ENCODE measurements at regions not wholly inside any gene's neighbourhood (a gene's known extent, or its start where the extent isn't known, plus 50 kb on each side); places are given as distances from the start of the nearest gene placed in this dataset.
A peak's percentile ranks its signal among the peaks of the same experiment; 100 is the strongest.
"Not testable (repeated sequence)": the region's sequence is repeated elsewhere in the genome, so short reads cannot be mapped to it uniquely, and the experiment has no call there.

DNA sequence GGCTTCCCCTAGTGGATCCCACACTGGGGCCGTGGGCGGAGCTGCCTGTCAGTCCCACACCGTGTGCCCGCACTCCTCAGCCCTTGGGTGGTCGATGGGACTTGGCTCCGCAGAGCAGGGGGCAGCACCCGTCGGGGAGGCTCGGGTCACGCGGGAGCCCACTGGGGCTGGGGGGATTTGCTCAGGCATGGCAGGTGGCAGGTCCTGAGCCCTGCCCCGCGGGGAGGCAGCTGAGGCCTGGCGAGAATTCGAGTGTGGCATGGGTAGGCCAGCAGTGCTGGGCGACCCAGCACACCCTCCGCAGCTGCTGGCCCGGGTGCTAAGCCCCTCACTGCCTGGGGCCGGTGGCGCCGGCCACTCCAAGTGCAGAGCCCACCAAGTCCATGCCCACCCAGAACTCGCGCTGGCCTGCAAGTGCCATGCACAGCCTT is 481.7 kb upstream of the PRR20A start:
- no peak for DNase-seq (ENCODE audit: low read depth, low spot score)

DNA sequence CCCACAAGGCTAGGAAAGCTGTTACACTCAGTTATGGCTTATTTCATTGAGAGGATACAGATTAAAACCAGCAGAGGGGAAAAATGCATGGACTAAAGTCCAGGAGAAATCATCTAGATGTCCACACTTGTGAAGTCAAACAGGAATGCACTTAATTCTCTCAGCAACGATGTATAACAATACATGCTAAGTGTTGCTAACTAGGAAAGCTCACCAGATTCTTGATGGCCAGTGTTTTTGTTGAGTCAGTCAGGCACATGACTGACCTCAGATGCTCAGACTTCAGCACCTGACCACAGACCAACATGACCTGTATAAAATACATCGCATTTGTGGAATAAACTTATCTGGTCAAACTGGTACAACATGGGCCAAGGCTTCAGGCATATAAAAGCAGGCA is 470.2 kb upstream of the PRR20A start:
- DNase-seq (ENCODE audit: low read depth, low spot score), result no peak

DNA sequence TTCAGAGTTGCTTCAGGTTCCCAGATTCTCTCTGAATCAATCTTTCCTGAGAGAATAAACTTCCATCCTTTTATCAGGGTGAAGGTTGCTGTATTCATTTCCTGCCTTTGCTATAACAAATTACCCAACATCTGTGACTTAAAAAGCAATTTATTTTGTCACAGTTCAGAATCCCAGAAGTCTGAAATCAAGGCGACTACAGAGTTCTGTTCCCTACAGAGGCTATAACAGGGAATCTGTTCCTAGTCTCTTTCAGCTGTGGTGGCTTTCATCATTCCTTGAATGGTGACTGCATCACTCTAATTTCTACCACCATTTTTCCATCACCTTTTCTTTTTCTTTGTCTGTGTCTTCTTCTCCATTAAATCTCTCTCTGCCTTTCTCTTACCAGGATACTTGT is 459.3 kb upstream of the PRR20A start:
- no peak for DNase-seq (ENCODE audit: low read depth, low spot score)

DNA sequence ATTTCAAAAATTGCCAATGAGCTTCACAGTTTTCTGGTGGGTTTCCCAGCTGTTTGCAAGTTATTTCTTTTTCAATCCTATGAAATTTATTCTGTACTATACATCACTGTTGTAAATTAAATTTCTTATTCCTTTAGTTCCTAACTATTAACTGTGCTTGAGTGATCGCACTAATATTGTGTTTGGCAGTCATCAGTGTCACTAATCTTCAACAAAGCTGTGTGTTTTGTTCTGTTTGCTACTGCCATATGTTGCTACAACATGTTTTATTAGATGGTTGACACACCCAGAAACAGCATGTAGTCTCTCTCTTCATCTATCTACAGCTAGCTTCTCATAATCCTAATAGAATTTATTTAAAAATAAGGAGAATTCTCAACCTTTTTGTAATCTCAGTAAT is 453.6 kb upstream of the PRR20A start:
- no peak for DNase-seq (ENCODE audit: low read depth, low spot score)

DNA sequence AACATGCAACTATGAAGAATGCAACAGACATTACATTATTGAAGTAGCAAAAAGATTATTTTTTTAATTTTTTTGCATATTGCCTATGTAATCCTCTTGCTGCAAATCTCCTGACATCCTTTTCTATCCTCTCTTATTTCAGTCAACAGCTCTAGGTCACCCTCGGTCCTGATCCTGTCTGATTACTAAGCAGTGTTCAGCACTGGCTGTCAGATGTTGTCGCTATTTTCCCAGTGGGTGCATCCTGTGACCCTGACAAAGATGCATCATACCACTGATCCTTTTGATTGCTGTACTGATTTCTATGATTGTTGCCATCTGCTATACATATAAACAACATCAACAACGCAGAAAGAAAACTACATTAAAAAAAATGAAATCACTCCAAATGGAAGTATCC is 443.7 kb upstream of the PRR20A start:
- no peak for DNase-seq (ENCODE audit: low read depth, low spot score)

DNA sequence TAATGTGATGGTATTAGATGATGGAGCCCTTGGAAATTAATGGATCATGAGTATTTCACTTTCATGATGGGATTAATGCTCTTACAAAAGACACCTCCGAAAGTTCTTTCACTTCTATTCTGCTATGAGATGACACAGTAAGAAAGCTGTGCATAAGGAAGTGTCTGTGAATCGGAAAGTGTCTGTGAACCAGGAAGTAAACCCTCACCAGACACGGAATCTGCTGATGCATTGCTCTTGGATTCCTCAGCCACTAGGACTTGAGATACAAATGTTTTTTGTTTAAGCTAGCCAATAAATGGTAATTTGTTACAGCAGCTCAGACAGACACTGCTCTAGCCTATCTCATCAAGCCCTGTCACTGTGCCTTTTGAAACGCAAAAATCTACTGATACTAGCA is 440.4 kb upstream of the PRR20A start:
- no peak for DNase-seq (ENCODE audit: low read depth, low spot score)

DNA sequence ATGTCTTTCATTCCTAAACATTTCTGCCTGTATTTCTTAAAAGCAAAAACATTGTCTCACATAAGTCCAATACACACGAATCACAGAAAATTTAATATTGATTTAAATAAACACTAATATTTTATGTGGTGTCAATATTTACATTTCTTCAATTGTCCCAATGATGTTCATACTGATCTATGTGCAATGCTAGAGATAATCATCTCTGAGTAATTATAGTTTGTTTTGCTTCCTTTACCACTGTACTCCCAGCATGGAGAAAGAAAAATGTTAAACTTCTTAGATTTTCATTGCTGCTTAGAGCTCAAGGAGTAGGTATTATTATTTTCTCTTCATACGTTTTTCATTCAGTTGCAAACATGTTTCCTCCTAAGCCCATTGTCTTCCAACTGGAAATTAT is 434.2 kb upstream of the PRR20A start:
- DNase-seq (ENCODE audit: low read depth, low spot score), result no peak

DNA sequence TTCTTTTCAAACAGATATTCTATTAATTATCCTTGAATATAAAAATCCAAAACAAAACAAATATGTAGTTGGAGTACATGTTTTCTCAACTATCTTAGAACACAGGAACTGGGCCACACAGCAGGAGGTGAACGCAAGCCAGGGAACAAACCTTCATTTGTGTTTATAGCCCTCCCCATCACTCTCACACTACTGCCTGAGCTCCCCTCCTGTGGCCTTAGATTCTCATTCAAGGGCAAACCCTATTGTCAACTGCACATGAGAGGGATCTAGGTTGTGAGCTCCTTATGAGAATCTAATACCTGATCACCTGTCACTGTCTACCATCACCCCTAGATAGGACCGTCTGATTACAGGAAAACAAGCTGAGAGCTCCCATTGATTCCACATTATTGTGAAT is 427.1 kb upstream of the PRR20A start:
- no peak for DNase-seq (ENCODE audit: low read depth, low spot score)

DNA sequence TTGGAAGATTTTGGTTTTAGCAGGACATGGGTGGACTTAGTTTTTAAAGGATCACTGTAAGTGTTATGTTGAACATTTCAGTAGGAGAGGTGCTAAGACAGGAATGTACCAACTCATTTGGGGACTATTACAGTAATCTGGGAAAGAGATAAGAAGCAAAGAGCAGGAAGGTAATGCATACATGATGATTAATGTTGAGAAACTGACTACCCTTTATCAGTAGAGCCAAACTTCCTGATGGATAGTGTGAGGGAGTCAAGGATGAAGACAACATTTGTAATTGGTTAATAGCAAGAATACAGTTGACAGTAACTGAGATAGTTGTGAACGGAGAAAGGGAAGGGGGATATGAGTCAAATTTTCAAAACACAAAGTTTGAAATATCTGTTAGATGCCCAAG is 421.9 kb upstream of the PRR20A start:
- DNase-seq (ENCODE audit: low read depth, low spot score), result no peak

DNA sequence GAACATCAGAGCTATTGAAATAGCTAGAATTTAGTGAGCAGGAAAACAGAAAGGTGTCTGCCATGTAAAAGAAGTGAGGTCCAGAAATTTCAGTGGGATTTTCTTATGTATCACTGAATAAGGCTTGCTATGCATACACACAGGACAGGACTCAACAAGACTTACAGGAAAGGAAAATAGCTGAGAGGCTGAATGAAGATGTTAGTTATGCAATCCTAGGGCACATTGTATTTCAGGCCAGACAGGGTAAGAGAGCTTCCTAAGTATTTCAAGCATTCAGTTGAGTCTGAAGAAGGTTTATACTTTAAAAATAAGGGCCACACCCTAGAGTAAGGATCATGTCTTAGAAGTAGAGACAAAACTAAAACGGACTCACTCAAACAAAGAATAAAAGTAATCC is 419.9 kb upstream of the PRR20A start:
- DNase-seq (ENCODE audit: low read depth, low spot score), result no peak

DNA sequence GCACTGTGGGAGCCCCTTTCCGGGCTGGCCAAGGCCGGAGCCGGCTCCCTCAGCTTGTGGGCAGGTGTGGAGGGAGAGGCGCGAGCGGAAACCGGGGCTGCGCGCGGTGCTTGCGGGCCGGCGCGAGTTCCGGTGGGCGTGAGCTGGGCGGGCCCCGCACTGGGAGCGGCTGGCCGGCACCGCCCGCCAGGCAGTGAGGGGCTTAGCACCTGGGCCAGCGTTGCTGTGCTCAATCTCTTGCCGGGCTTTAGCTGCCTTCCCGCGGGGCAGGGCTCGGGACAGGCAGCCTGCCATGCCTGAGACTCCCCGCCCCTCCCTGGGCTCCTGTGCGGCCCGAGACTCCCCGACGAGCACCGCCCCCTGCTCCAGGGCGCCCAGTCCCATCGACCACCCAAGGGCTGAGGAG is 405.2 kb upstream of the PRR20A start:
- DNase-seq (ENCODE audit: low read depth, low spot score), result no peak

DNA sequence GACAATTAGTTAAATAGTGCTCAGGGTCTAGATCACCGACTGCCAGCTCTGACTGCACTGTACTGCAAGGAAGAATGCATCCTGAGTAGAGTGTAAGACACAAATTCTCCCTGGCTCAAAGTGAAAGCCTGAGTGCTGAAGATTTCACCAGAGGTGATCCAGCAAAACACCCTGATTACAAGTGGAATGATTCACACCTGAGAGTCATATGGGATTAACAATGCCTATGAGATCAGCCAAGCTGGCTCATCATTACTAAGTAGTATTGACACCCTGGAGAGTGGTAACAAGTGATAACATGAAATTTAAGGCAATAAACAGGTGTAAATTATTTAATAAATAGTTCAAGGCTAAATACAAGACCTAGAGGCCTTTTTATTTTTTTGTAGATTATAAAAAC is 403.8 kb upstream of the PRR20A start:
- no peak for DNase-seq (ENCODE audit: low read depth, low spot score)

DNA sequence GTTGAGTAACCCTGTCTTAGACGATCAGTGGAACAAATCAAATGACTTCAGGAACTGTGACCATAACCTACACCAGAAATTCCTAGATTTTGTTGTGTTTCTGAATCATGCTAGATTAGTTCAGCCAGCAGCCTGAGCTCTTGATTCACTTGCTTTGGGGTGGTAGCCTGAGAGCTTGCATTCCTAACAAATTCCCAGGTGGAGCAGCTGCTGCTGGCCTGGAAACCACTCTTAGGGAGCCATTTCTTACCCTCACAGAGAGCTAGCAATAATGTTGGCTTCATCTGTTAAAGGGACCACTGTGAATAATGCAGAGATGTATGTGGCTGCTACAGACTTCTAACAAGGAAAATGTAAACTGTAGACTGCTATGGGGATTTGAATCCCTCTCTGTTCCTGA is 388.1 kb upstream of the PRR20A start:
- DNase-seq (ENCODE audit: low read depth, low spot score), result no peak

DNA sequence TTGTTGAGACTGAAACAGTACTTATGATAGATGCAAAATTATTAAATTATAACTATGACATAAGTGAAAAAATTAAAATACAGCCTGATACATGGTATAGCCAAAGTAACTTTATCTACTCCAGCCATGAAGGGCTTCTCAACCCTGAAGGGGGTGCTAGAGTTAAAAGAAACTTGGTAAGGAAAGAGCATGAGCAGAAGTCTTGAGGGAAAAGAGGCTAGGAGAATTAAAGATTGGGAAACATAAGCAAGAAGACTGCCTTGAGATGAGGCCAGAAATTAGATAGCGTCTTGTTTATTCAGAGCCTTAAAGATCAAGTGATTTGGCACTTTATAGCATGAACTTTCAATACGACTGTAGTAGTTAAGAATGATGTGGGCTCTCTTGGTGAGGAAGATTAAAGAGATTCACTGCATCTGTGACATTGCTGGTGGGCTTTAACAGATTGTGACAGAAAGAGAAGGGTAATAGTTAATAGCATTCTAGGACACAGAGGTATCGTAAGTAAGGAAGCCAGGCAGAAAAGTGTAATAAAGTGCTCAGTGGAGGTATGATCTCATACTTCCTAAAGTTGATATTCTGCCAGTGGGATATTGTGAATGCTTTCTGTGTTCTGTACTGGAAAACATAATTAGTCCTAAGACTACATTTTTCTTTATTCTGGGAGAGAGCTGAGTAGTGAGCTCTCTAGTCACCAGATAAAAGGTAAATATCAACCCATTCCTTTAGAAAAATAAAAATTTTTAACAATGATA is 385.4 kb upstream of the PRR20A start:
- DNase-seq (ENCODE audit: low read depth, low spot score), result no peak

DNA sequence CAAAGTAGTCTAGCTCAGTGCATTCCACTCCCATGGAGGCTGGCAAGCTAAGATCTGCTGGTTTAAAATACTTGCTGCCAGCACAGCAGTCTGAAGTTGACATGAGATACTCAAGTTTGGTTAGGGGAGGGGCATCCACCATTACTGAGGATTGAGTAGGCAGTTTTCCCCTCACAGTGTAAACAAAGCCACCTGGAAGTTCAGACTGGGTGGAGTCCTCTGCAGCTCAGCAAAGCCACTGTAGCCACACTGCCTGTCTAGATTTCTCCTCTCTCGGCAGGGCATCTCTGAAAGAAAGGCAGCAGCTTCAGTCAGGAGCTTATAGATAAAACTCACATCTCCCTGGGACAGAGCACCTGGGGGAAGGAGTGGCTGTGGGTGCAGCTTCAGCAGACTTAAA is 377.4 kb upstream of the PRR20A start:
- not testable (repeated sequence) for DNase-seq (ENCODE audit: low read depth, low spot score)

DNA sequence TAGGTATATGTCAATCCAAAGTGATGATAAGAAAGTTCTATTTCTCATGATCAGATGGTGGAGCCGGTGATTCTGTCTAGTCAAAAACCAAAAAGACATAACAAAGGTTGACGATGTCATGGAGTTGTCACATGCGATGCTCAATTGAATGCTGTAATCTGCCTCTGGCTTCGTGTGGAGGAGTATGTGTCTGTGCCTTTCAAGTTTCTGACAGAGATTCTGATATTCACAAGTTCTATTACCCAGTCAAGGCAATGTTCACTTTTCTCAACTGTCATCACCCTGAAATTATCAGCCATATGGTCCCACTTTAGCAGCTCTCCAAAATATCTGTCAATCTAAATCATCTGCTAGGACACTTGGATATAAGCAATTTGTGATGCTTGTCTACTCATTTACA is 367.6 kb upstream of the PRR20A start:
- no peak for DNase-seq (ENCODE audit: low read depth, low spot score)

DNA sequence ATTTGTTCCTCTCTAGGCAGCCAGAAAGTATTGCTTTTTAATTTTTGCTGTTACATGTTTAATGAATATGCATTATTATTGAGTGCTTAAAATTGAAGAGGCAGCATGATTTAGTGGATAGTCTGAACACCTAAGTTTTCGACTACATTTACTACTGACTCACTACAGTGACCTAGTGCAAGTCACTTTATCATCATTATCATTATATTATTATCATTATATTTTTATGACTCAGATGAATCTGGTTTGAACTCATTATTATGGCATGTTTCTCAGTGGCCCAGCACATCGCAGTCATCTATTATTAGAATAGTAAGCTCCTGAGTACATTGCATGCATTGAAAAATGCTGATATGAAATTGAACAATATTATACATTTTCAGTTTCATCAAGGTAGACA is 351.2 kb upstream of the PRR20A start:
- DNase-seq (ENCODE audit: low read depth, low spot score), result no peak

DNA sequence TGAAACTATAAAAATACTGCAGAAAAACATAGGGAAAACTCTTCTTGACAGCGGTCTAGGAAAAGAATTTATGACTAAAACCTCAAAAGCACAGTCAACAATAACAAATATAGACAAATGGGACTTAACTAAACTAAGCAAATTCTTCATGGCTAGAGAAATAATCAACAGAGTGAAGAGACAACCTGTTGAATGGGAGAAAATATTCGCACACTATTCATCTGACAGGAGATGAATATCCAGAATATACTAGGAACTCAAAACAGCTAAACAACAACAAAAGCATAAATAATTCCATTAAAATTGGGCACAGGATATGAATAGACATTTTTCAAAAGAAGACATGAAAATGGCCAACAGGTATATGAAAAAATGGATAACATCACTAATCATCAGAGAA is 303.6 kb upstream of the PRR20A start:
- no peak for DNase-seq (ENCODE audit: low read depth, low spot score)

DNA sequence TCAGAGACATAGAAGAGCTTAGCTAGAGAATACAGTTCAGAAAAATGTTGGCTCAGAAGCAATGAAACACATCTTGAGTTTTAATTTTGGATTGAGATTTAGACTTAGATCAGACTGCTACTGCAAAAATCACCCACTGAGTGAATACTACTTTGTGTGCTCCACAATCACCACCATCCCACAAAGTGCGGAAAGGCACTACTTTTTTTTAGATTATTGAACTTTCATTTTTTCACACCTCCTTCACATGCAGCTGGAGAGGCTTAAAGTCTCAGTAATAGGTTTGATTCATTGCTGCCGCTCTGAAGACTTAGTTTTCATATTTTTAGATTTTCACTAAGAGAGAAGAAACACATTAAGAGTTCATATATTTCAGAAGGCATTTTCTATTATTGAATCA is 289.9 kb upstream of the PRR20A start:
- DNase-seq (ENCODE audit: low read depth, low spot score), result no peak

DNA sequence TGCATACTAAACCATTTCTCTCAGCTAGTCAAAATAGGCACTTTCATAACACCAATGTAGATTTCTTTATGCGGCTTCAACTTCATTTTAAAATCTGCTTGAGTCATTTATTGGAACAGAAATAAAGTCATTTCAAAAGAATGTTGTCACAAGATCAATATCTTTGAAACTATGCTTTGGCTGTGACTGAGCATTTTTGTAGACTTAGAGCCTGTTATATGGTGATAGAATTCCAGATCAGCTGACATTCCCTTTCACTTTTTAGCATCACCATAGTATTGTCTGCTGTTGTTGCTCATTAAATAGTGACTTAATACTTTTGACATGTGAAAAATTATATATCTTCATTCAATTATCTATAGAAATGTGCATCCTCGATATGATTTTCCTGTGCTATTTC is 279.2 kb upstream of the PRR20A start:
- DNase-seq (ENCODE audit: low read depth, low spot score), result peak; percentile 2

DNA sequence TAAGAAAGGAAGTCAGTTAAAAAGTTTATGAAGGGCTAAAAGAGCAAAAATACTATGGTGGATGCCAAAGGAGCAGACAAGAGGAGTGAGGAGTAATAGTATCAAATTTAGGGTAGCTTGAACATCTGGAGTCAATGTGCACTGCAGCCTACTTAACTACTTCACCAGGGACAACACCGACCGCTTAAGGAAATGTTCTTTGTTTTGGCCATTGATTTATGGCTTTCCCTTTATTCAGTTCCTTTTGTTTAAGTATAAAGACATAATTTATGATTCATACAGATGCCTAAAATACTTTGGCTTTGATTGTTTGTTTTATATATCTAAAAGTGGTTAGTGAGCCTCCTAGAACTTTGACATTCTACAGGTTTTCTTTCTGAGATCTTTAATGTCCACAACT is 276.3 kb upstream of the PRR20A start:
- DNase-seq (ENCODE audit: low read depth, low spot score), result no peak

DNA sequence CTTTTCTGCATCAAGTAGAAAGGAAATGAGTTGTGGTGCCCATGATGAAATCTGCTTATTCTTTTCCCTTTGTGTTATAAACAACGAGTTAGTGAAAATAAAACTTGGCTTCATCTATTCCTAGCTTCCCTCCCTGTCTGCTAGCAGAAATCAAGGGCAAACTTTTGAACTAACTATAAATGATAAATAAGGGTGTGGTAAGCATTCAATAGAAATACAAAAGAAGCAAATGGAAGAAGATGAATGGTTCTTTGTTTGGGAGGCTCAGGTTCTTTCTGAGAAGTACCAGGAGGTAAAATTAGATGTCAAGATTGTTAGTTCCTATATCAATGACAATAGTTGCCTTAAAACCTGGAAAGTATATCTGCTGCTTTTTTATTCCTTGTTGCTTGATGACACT is 275.3 kb upstream of the PRR20A start:
- no peak for DNase-seq (ENCODE audit: low read depth, low spot score)

DNA sequence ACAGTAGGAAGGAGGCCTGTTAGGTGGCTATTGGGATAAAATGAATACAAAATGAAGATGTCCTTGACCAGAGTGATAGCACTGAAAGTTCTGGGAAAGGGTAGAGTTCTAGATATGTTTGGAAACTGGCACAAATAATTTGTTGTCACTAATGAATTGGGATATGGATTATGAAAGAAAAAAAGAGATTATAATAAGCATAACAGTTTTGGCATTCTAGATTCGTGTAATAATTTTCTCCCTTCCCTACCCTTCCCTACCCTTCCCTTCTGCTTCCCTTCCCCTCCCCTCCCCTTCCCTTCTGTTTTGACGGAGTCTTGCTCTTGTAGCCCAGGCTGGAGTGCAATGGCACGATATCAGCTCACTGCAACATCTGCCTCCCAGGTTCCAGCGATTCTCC is 271.0 kb upstream of the PRR20A start:
- DNase-seq (ENCODE audit: low read depth, low spot score), result no peak

DNA sequence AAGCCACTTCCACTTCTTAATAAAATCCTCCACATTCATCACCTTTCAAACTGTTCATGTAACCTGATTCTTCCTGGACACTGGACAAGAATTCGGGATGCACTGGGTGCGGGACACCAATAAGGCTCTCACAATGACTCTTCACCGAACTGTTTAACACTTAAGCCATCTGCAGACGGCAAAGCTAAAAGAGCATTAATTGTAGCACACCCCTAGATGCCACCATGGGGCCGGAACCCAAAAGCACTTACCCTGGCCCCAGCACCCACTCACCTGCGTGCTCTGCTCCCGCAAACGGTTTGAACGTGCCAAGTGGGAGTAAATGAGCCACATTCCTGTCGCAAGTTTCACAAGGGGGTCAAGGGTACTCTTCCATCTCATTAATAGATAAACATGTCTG is 254.3 kb upstream of the PRR20A start:
- DNase-seq (ENCODE audit: low read depth, low spot score), result no peak

Data from astrocyte of the hippocampus (primary cell).